ENCODE measurements at regions not wholly inside any gene's neighbourhood (a gene's known extent, or its start where the extent isn't known, plus 50 kb on each side); places are given as distances from the start of the nearest gene placed in this dataset.

DNA sequence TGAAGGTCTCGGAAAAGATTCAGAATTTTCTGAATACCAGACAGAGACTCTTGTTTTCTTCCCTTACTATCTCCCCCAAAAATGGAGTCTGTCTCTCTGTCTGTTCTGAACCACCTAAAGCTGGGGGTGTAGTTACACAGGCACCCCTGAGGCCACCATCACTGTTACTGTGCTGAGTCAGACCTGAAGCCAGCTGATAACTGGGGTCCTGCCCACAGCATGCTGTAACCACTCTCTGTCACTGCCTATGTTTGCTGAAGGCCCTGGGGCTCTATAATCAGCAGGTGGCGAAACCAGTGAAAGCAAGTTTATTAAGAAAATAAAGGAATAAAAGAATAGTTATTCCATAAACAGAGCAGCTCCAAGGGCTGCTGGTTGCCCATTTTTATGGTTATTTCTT, 575.2 kb upstream of the POT1 start:
- DNase-seq (ENCODE audit: low spot score), result no peak
- intact Hi-C loops (cut with DNase I), result no loop called here
- Histone ChIP-seq H3K36me3 (no peaks in the 10 kb centered on the region), H3K4me3 (no peak overlapping the region), H3K27me3 (replicated peaks; ENCODE audit: insufficient read depth) (no peaks in the 10 kb centered on the region), H3K4me1 (replicated peaks) (no peaks in the 10 kb centered on the region), H3K9me3 (no peaks in the 10 kb centered on the region), H3K27ac (no peak overlapping the region)
- 96% methylated on average over 2 of the region's 2 CpGs for WGBS
- TF ChIP-seq POLR2A (IDR thresholded peaks at IDR 0.05), result no peak
- TF ChIP-seq, protein P1, sequence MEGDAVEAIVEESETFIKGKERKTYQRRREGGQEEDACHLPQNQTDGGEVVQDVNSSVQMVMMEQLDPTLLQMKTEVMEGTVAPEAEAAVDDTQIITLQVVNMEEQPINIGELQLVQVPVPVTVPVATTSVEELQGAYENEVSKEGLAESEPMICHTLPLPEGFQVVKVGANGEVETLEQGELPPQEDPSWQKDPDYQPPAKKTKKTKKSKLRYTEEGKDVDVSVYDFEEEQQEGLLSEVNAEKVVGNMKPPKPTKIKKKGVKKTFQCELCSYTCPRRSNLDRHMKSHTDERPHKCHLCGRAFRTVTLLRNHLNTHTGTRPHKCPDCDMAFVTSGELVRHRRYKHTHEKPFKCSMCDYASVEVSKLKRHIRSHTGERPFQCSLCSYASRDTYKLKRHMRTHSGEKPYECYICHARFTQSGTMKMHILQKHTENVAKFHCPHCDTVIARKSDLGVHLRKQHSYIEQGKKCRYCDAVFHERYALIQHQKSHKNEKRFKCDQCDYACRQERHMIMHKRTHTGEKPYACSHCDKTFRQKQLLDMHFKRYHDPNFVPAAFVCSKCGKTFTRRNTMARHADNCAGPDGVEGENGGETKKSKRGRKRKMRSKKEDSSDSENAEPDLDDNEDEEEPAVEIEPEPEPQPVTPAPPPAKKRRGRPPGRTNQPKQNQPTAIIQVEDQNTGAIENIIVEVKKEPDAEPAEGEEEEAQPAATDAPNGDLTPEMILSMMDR (IDR thresholded peaks at IDR 0.05), result no peak

DNA sequence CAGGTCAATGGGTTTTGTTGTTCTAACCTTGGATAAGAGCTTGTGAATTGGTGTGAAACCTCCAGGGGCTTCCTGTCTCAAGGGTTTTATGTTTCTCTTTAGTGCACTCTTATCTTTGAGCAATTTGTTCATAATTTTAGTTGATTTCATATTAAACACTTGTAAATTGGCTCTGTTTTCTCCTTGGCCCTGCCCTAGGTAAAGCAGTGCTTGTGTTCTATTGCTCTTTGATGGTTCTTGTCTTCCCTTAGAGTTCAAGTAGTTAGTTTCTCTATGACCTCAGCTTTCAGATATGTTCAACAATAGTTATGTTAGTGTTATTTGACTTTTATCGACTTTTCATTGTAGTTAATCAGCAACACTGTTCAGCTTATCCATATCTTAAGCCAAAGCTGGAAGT, 566.4 kb upstream of the POT1 start:
- Histone ChIP-seq H3K36me3 (no peaks in the 10 kb centered on the region), H3K27ac (no peak overlapping the region), H3K4me3 (no peak overlapping the region), H3K27me3 (replicated peaks; ENCODE audit: insufficient read depth) (no peaks in the 10 kb centered on the region), H3K9me3 (no peaks in the 10 kb centered on the region), H3K4me1 (replicated peaks) (no peaks in the 10 kb centered on the region)
- intact Hi-C loops (cut with DNase I), result no loop called here
- no peak for DNase-seq (ENCODE audit: low spot score)
- TF ChIP-seq, protein P1 (IDR thresholded peaks at IDR 0.05), result no peak
- no peak for TF ChIP-seq POLR2AphosphoS5 (IDR thresholded peaks at IDR 0.05)
- no peak for TF ChIP-seq POLR2A (IDR thresholded peaks at IDR 0.05)
- 85% methylated on average over 1 of the region's 1 CpG for WGBS

DNA sequence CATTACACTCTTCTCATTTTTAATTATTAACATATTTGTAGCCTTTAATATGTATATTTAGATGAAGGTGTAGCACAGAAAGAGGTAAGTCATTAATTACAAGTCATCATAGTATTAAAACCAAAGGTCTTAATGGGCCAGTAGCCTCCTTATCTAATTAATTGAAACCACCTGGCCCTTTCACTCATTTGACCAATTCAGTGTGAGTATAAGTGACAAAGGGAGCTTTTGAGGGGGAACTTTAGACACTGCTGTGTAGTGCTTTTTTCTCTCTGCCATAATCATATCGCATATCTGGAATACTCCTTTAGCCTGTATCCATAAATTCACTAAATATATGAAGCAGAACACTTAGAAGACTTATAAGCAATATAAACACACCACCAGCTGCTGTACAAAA, 562.9 kb upstream of the POT1 start:
- WGBS, result 53% methylated on average over 1 of the region's 1 CpG
- H3K27me3 ChIP-seq (replicated peaks; ENCODE audit: insufficient read depth), result no peaks in the 10 kb centered on the region
- intact Hi-C loops (cut with DNase I), result no loop called here
- DNase-seq (ENCODE audit: low spot score), result no peak
- H3K27ac ChIP-seq, result no peak overlapping the region
- no peaks in the 10 kb centered on the region for H3K4me1 ChIP-seq (replicated peaks)
- no peaks in the 10 kb centered on the region for H3K36me3 ChIP-seq
- TF ChIP-seq POLR2AphosphoS5 (IDR thresholded peaks at IDR 0.05) (no peak), POLR2A (IDR thresholded peaks at IDR 0.05) (no peak)
- TF ChIP-seq, protein P1 (IDR thresholded peaks at IDR 0.05), result no peak
- H3K4me3 ChIP-seq, result no peak overlapping the region
- H3K9me3 ChIP-seq, result no peaks in the 10 kb centered on the region

DNA sequence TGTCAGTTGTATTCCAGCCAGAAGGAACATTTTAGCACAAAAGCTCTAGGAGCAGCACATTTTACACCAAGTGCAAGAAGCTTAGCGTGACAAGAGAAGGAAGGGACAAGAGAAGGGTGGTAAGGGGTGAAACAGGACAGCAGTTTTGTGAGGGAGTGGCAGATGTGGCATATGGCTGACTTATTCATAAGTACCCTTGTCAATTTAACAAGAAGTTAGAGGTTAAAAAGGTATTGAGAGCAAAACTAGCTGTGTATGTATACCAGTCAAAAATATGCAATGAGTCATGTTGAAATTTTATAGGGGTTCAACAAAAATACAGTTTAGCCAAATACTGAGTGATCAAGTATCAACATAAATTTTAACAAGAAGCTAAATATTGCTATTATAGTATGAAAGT, 561.5 kb upstream of the POT1 start:
- no peaks in the 10 kb centered on the region for H3K27me3 ChIP-seq (replicated peaks; ENCODE audit: insufficient read depth)
- no peak for DNase-seq (ENCODE audit: low spot score)
- H3K27ac ChIP-seq, result no peak overlapping the region
- TF ChIP-seq, protein P1 (IDR thresholded peaks at IDR 0.05), result no peak
- TF ChIP-seq POLR2AphosphoS5 (IDR thresholded peaks at IDR 0.05) (no peak), POLR2A (IDR thresholded peaks at IDR 0.05) (no peak)
- intact Hi-C loops (cut with DNase I), result no loop called here
- no peaks in the 10 kb centered on the region for H3K4me1 ChIP-seq (replicated peaks)
- WGBS, result 19% methylated on average over 1 of the region's 1 CpG
- H3K9me3 ChIP-seq, result no peaks in the 10 kb centered on the region
- H3K36me3 ChIP-seq, result no peaks in the 10 kb centered on the region
- no peak overlapping the region for H3K4me3 ChIP-seq

DNA sequence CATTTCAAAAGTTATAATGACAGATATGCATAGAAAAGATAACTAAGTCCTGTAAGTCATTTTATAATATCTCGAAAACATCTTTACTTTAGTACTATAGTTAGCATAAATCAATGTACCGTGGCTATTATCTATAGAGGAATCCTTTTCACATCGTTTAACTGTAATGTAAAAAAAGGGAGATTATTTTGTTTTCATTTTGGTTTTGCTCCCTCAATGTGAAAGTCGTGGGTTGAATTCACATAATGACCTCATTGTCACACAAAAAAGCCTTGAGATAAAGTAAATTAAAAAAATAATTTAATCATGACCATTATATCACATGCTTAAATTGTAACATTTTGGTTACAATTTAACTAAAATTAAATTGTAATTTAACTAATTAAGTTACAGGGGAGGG, 560.5 kb upstream of the POT1 start:
- no peak for DNase-seq (ENCODE audit: low spot score)
- TF ChIP-seq POLR2A (IDR thresholded peaks at IDR 0.05) (no peak), POLR2AphosphoS5 (IDR thresholded peaks at IDR 0.05) (no peak)
- TF ChIP-seq, protein P1 (IDR thresholded peaks at IDR 0.05), result no peak
- intact Hi-C loops (cut with DNase I), result no loop called here
- no peaks in the 10 kb centered on the region for H3K27me3 ChIP-seq (replicated peaks; ENCODE audit: insufficient read depth)
- no peak overlapping the region for H3K4me3 ChIP-seq
- H3K36me3 ChIP-seq, result no peaks in the 10 kb centered on the region
- no peaks in the 10 kb centered on the region for H3K9me3 ChIP-seq
- WGBS, result 73% methylated on average over 4 of the region's 4 CpGs
- no peaks in the 10 kb centered on the region for H3K4me1 ChIP-seq (replicated peaks)
- H3K27ac ChIP-seq, result no peak overlapping the region

Measured in prostate gland (tissue), 2 donors.